HG03565 (cell line): ENCODE measurements at regions not wholly inside any gene's neighbourhood (a gene's known extent, or its start where the extent isn't known, plus 50 kb on each side); places are given as distances from the start of the nearest gene placed in this dataset.

ENCODE experiments used
- ATAC-seq: cut with Tn5 transposase; IDR thresholded peaks from one replicate; pipeline ENCODE4 v1.9.1; 2021; ENCODE audit warnings: mild to moderate bottlenecking, moderate library complexity; ENCODE audit not compliant: unreplicated experiment

DNA sequence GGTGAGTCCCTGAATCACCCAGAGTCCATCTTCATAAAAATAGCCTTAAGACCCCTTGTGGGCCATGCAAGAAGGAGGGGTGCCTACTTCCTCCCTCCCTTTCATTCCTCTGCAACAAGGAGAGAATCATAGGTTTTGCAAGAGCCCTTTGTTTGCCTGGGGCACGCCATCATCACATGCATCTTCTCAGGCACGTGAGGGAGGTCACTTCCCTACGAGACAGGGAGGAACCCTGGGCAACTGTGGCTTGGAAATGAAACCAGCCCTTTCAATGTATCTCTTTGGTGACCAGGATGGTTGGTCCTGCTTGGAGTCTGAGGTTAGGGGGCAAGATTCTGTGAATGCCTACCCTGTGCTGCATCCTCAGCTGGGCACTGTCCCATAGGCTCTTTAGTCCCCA lies 194.8 kb downstream of the MAFB start:
- no peak for ATAC-seq

DNA sequence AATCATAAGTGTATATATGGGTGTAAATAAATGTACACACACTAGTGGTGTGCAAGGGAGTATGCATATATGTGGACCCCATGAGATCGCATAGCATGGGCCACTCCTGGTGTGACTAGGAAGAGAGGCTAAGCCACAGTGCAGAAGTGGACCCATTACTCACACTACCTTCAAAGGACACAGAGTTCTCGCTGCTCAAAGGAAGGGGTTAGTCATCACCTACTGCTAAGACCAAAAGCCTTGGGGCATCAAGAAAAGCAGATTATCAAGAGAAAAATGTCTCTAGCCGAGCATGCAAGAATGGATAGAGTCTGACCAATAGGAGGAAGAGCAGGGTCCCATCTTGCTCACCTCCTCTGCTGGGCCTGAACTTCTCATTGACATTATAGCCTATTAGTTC lies 195.5 kb downstream of the MAFB start:
- ATAC-seq: no peak

DNA sequence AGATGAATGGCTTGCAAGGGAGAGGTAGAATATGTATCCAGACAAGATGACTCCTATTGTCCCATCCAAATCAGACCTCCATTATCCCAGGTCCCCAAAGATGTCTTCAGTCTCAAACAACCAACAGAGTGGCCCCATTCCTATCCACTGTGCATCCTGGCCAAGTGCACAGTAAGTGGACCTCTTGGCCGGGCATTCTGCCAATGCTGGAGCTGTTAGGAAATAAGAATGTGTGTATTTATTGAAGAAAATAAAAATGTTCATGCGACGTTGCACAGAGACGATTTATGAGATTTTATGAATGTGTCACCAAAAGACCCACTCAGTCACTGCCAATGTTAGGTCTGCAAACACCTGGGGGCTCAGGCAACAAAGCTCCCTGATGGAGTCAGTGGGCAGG lies 196.0 kb downstream of the MAFB start:
- no peak for ATAC-seq

DNA sequence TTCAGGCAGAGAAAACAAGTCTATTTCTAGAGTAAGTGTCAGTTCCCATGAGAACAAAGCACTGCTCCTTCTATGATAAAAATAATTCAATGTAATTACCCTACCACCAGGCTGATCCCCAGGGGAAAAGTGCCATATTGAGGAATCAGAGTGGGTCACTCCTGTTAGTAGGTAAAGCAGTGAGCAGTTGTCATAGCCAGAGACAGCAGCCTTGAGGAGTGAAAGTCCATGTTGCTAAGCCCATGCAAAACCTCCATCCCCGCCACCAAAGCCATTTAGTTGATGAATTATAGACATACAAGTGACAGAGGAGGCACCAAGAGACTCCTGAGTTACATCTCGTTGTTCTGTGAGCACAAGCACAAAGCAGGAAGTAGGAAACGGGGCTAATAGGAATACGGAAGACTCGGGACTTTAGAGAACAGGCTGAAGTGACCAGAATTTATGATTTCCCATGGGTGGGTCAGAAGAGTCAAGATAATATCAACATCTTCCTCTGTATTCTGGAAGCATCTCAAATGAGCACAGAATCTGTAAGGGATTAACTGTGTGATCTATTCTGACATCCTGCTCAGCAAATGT lies 197.9 kb downstream of the MAFB start:
- ATAC-seq: no peak

DNA sequence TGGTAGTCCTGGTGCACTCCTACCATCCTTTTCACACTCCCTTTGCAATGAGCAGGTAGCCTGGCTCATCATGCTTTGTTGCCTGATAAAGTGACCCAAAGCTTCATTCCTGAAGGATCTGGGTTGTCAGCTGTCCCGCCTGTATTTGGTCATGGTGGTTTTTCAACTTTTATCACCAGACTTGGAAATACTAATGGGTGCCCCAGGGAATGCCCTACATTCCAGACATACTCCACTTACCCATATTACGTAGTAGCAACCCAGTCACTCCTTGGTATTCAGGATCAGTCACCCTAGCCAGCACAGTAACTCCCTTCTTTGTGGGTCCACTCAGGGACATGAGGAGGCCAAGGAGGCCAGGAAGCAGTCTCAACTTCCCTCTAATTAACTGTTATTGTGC lies 199.2 kb downstream of the MAFB start:
- ATAC-seq: no peak

DNA sequence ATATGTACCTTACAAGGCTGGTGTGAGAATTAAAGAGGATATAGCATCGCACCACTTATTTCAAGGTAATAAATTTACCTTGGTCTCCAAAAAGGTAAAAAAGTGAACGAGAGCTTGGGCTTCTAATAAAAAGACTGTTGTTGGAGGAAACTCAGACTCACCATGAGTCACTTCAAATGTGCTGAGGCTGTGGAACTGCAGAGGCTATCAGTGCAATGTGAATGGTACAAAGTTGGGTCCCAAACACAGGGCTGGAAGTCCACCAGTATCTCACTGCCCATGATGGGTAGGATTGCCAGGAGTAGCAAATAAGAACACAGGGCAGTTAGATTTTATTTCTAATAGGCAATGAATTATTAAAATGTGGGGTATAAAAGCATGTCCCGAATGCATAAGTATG lies 200.6 kb downstream of the MAFB start:
- no peak for ATAC-seq

DNA sequence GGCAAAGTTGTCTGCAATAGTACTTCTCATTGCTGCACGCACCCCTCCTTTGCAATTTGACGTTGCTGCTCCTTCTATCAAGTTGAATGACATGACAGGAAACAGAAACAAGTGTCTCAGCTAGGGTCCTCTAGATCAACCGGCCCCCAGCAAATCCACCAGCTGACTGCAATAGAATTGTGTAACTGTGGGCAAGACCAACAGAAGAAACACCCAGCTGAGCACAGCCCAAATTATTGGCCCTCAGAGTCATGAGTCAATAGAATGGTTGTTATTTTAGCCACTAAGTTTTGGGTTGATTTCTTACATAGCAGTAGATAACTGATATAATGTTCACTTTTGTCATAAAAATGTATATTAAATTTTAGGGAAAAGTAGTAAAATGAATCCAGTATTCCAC lies 202.7 kb downstream of the MAFB start:
- ATAC-seq: no peak

DNA sequence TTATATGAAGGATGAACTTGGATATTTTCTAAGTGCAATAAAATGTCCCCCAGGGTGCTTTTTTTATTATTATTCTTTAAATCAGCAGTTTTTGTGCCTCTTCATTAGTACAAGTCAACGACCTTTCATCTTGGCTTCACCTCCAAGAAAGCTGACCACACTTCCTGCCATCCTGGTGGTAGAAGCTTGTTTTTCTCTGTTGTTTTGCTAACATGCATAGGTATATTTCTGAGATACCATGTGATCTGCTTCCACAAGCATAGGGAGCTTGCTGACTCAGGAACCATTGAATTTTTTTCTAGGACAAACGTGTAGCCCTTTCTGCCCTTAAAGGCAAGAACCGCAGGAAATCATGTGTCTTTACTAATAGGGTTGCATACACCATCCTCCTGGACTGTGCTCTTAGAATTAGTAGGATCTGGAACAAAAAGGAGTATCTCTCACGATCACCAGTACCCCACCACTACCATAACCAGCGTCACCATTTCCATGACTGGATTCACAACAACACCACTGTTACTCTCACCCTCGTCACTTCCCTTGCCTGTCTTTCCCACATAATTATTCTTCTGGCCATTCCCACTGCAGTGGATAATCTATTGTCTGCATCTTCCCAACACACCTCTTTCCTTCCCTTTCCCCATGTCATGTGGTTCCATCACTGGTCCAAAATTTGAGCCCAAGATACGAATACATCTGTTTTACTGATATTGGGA lies 207.1 kb downstream of the MAFB start:
- no peak for ATAC-seq

DNA sequence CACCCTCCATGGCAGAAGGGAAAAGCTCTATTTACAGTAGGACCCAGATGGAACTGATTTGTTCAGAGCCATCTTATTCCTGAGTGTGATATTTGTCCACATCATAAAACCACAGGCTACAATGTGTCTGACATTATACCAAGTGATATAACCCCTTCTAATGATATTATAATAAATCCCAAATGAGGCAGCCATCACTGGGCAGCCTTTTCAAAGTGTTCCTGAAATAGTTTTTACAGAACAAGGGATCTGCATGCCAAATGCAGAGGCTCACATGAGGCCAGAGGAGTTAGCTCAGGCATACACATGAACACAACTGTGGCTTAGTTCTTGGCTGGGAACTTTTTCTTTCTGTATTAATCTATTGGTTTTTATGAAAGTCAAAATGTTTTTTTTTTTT lies 207.7 kb downstream of the MAFB start:
- ATAC-seq: no peak

DNA sequence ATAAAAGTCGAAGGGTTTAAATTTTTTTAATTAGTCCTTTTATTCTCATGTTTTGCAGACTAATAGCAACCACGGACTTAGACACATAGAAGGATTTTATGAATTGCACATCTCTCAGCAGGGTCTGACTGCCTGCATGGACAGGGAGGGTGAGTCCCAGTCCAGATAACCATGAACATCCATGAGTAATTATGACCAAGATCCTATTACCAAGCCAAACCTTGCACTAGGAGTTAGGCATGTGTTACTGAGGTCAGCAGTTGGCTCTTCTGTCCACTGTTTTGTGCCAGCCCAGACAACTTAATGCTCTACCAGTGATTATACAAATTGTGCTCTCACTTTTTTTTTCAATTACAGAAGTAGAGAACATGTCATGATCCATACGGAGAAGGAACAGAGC lies 211.2 kb downstream of the MAFB start:
- no peak for ATAC-seq

DNA sequence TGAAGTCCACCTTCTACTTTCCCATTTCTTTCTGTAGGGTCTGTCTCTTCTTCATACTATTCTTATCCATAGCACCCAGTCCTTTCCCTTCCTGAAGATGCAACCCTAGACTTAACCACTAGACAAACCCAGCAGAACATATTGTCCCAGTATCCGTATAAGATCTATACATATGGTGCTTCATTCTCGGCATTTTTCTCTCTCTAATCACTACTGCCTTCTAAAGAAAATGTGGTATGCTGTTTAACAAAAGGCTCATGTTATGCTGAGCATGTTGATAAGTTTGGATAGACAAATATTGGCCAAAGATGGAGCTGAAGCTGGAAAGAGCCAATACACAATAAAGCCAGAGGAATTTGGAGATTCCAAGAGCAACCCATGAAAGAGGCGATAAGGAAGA lies 212.6 kb downstream of the MAFB start:
- no peak for ATAC-seq

DNA sequence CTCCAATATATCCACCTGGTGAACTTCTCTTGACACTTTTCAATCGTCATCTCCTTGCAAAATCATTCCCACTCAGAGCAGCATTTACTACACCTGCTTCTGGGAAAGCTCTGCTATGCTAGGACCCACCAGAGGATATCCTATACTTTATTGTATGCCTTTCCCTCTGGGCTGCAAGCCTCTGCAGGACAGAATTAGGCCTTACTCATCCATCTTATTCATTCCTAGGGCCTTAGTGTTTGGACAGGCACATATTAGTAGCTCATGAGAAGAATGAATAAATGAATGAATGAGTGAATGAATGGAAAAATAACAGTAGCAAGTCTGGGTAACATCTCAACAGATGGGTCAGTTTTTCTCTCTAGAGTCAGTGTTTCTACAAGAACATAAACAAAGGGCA lies 216.1 kb downstream of the MAFB start:
- ATAC-seq: no peak

DNA sequence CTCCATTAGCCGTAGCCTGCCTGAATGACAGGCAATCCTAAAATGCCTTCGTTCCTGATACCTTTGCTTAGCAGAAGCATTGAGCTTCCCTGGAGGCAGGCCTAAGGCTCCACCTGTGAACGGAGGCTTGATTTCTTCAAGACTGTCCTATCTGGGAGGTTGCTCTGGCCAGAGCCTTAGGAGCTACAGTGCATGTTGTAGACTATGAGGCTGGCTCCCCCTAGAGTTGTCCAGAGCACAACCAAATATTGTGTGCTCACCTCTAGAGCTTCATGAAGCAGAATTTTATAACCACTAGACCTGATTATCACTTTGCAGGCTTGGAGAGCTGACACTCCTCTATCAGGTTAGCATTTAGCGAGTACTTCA lies 217.8 kb downstream of the MAFB start:
- no peak for ATAC-seq

DNA sequence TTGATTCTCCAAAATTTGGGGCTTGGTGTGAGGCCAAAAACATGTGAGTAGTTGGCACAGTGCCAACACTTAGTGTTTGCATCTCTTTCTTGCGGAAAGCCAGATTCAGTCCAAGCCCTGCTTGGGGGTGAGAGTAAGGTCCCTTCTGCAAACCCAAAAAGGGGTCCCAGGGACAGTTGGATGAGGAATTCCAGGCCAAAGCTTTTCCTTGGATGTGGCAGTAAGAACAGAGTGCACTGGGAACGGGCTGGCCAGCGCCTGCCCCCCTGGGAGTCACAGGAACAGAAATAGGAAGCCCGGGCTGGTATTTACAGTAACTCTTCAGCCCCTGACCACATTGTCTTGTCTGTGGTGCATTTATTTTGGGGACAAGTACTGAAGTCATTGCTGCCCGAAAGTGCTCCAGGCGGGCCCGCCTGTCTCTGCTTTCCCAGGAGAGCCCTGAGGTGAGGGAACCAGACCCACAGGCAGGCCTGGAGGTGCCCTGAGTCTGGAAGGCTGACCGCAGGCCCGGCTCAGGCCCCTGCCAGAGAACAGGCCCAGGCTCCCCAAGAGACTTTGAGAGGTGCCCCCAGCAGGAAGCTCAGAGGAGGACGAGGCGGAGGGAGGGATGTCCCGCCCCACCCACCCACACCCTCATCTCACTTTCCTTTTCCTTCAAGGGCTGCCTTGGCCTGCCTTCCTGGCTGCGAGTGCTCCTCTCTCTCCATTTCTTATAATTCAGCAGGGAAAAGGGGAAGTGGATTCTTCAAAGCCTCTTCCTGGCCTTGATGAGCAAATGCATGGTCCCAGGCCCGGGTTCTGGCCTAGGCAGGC lies 218.4 kb downstream of the MAFB start:
- ATAC-seq: no peak

DNA sequence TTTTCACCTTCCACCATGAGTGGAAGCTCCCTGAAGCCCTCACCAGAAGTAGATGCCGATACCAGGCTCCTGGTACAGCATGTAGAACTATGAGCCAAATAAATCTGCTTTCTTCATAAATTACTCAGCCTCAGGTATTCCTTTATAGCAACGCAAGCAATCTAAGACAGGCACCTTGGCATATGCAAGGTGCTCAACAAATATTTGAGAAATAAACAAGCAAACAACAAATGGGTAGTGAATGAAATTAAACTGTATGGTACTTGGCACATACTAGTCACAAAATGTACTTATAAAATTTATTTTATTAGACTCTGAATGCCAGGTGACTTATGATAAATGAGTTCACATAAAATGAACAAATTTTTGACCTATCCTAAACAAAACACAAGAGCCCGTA lies 220.3 kb downstream of the MAFB start:
- no peak for ATAC-seq

DNA sequence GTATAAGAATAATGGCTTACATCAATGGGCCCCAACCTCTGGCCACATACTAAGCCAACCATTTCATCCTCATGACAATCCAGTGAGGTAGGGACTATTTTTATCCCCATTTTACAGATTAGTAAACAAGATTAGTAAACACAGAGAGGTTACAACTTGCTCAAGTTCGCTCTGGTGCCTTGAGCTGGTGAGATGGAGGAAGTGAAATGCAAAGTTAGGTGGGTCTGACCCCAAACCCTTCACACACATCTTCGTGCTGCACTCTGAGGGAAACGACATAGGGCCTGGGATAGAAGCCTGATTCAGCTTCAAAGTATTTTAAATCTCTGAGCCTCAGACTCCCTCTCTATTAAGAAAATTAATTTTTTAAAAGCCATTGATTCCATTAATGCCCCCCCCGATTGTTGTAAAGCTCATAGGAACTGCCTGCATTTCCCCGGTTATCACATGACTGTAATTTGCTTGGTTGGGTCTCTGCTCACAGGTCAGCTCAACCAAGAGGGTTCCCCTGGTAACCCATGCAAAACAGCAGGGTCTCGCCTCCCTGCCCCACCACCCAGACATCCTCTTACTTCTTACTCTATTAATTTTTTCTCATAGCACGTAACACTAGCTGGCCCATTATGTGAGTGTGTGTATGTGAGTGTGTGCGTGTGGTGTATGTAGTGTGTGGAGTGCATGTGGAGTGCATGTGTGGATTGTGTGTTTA lies 221.2 kb downstream of the MAFB start:
- no peak for ATAC-seq

DNA sequence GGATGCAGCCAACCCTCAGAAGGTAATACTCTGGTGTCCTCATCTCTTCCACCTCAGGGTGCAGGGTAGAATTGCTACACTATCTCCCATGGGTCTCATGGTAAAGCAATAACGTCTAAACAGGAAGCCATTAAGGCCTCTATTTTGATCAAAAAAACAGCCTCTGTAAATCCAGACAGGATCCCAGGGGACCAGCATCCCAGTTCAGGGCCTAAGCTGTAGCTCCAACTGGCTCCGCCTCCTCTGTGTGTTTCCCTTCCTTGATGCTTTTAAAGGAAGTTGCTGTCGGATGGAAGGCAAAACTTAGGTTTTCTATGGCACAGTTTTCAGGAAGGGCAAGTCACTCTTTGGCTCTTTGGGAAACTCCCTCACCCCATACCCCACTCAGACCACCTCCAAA lies 222.0 kb downstream of the MAFB start:
- ATAC-seq: no peak

DNA sequence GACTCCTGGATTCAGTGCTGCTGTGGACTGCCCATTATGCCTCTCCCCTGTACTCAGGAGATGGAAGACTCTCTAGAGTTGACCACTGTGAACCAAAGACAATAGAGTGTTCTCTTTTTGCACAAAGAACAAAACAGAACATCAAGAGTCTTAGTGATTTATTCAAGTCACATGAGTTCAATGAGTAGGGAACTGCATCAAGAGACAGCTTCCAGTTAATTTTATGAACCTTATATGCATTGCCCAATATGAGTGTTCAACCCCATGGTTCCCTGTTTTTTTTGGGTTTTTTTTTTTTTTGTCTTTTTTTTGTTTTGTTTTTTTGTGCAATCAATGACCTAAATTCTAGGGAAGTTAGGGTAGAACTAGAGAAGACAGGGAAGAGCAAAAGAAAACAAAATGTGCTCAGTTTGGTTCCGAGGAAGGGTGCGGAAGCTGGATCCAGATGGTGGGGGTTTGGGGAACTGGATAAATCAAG lies 224.3 kb downstream of the MAFB start:
- no peak for ATAC-seq

DNA sequence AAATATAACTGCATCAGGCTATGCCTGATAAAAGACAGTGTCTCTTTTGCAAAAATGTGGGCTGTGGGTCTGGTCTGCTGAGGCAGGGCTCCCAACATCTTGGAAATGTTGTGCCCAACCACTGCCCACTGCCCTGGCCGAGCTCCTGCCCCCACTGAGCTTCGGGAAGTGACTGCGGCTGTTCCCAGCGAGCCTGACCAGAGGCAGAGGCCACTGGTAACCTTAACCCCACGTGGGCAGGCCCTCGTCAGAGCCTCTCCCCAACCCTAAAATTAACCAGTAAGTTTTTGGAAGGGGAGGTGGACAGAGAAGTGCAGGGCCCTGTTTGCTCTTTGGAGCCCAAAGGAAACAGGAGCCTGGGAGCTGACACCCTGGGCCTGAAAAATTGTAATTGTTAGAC lies 225.9 kb downstream of the MAFB start:
- ATAC-seq: no peak

DNA sequence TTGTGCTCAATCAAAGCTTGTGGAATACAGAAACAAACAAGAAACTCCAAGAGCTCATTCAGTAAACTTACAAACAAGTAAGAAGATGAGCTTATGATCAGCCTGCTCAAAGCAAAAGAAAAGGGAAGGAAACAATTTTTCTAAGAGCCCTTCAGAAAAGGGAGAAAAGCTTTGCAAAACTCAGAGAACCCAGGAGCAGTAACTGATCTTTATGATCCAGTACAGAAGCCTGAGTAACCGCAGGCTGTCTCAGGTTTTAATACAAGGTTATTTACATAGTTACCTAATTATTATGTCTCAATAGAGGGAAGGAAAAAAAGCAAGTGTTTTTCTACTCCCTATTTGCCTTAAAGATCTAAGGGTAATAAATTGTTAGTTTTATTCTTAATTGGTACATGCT lies 226.5 kb downstream of the MAFB start:
- ATAC-seq: no peak

DNA sequence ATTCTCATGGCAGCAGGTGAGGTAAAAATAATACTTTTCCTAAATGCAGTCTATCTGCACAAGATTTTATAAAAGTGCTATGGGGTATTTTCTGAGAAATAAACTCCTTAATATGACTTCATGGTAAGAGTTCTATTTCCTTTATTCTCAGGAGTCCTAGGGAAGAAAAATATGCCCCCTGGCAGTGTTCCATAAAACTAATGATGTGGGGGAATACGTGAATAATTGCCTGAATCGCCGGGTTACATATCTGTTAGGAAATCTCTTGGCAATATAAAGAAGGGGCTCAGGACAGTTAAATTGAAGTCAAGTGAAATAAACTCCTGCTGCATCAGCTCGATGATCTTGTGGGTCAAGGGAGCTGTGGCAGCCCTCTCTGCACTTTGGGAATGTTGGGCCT lies 229.7 kb downstream of the MAFB start:
- ATAC-seq: no peak

DNA sequence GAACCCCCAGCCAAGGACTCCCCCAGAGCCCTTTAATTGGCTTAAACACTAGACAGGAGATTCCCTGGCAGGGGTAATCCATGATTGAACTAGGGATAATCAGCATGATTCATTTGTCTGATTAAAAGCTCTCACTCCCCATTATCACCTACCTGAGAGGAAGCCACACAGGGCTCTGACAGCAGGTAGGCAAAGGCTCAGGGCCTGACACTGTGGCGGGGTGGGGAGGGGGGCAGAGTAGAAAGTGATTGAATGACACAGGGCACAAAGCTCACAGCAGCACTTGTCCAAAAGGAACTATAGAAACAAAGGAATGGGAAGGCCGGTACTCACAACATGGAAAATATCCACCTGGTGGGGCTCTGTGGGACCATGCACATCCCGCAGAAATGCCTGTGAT lies 231.6 kb downstream of the MAFB start:
- no peak for ATAC-seq
